ENCODE measurements at regions not wholly inside any gene's neighbourhood (a gene's known extent, or its start where the extent isn't known, plus 50 kb on each side); places are given as distances from the start of the nearest gene placed in this dataset.

- no peak for DNase-seq (ENCODE audit: low read depth)
- TF ChIP-seq CTCF (conservative IDR thresholded peaks at IDR 0.05; ENCODE audit: low read depth, low read length), result no peak
- H3K4me3 ChIP-seq (ENCODE audit: low read depth, low read length), result no peak overlapping the region
Measured at GRCh38 chr15:89038146-89038545, 50.1 kb upstream of the ABHD2 start.

All from choroid plexus epithelial cell (primary cell).